K562 (cell line): ENCODE measurements at regions not wholly inside any gene's neighbourhood (a gene's known extent, or its start where the extent isn't known, plus 50 kb on each side); places are given as distances from the start of the nearest gene placed in this dataset.

Source experiments
- ATAC-seq: fragments of 200-7000 bp; cut with Tn5 transposase; 3 replicates; pipeline ENCODE4 v1.9.1; 2020; ENCODE audit warnings: moderate library complexity
- BruUV-seq: library from RNA; stranded (reverse); fragments of 400-500 nt; replicated peaks from 2 replicates; lab custom pipeline; 2021; lab: Mats Ljungman, UMichigan
- CTCF ChIA-PET: fragments of 300-600 bp; formaldehyde crosslinking; extraction: SDS; loops from one replicate; lab custom pipeline; 2021; ENCODE audit warnings: low intra/inter-chr PET ratio; lab: Yijun Ruan, JAX
- POLR2A ChIA-PET: fragments of 300-600, 350-650 bp; sonication (Branson Sonifier 250); formaldehyde crosslinking; extraction: SDS; loops from one replicate; lab custom pipeline; 2021; ENCODE audit warnings: antibody characterized with exemption, inconsistent platforms; lab: Yijun Ruan, JAX
- DNase-seq, 4 experiments: peaks; one replicate each; pipeline versions ENCODE4 v3.0.0 to v3.0.0-alpha.2; 2011 to 2018; ENCODE audit warnings: low spot score in 3 of 4, mixed read lengths in 3 of 4; ENCODE audit errors: extremely low read depth in 1 of 4
- FAIRE-seq: peaks from 2 replicates; lab custom pipeline; 2011; peaks lifted over from hg19 to GRCh38; lab: Jason Lieb, UNC
- H2AFZ ChIP-seq: 2 replicates; pipeline ENCODE4 v1.6.0; 2011; ENCODE audit warnings: low read depth, low read length, control low read depth, inconsistent platforms
- H3K27ac ChIP-seq: fragments of 200-600 bp; 3 replicates; pipeline ENCODE4 v1.8.0; 2011; ENCODE audit warnings: low read depth, mild to moderate bottlenecking, control low read depth, inconsistent platforms, low read length, moderate library complexity, mixed read lengths; ENCODE audit errors: extremely low read depth
- H3K27me3 ChIP-seq, 2 experiments: fragments of 300-600 bp in 1 of 2; 2 replicates in 1 of 2; 3 replicates in 1 of 2; pipeline versions ENCODE4 v1.6.0 to v1.8.0; 2011; ENCODE audit warnings: inconsistent platforms in 2 of 2, low read length in 2 of 2, mild to moderate bottlenecking in 1 of 2, mixed read lengths in 1 of 2, moderate library complexity in 1 of 2; ENCODE audit not compliant: control insufficient read depth in 2 of 2, insufficient read depth in 2 of 2
- H3K36me3 ChIP-seq: fragments of 300-600 bp; 3 replicates; pipeline ENCODE4 v1.8.0; 2011; ENCODE audit warnings: mild to moderate bottlenecking, low read length, inconsistent platforms; ENCODE audit not compliant: control insufficient read depth, insufficient read depth
- H3K4me1 ChIP-seq, 2 experiments: fragments of 200-600 bp in 1 of 2; replicated peaks in 1 of 2; 2 replicates in 1 of 2; 3 replicates in 1 of 2; pipeline versions ENCODE4 v1.5.1 to v1.8.0; 2011; ENCODE audit warnings: inconsistent platforms in 2 of 2, low read length in 2 of 2, mild to moderate bottlenecking in 1 of 2, mixed read lengths in 1 of 2, moderate library complexity in 1 of 2; ENCODE audit not compliant: control insufficient read depth in 2 of 2, insufficient read depth in 2 of 2
- H3K4me2 ChIP-seq: 2 replicates; pipeline ENCODE4 v1.6.1; 2011; ENCODE audit warnings: low read length, control low read depth, inconsistent platforms, mixed read lengths; ENCODE audit not compliant: insufficient read depth
- H3K4me3 ChIP-seq: fragments of 200-600 bp; sonication (generic), shearing (Covaris generic); 2 replicates; pipeline ENCODE4 v1.5.1; 2016; ENCODE audit warnings: control low read depth, inconsistent platforms
- H3K79me2 ChIP-seq: fragments of 200-600 bp; 3 replicates; pipeline ENCODE4 v1.8.0; 2011; ENCODE audit warnings: low read length, inconsistent platforms; ENCODE audit not compliant: control insufficient read depth, insufficient read depth
- H3K9ac ChIP-seq, 2 experiments: 2 replicates each; pipeline versions ENCODE4 v1.6.0 to v1.6.1; 2011; ENCODE audit warnings: low read depth in 2 of 2, low read length in 2 of 2, control low read depth in 1 of 2, inconsistent platforms in 1 of 2, mild to moderate bottlenecking in 1 of 2, mixed read lengths in 1 of 2; ENCODE audit not compliant: insufficient read depth in 1 of 2
- H3K9me1 ChIP-seq: one replicate; pipeline ENCODE4 v1.6.0; 2011; ENCODE audit warnings: inconsistent platforms, mild to moderate bottlenecking, low read length, moderate library complexity; ENCODE audit not compliant: control insufficient read depth, insufficient read depth
- H3K9me3 ChIP-seq: replicated peaks from 2 replicates; pipeline ENCODE4 v1.5.1; 2011; ENCODE audit warnings: low read depth, low read length, inconsistent platforms; ENCODE audit not compliant: control insufficient read depth, insufficient read depth
- H4K20me1 ChIP-seq: replicated peaks from 2 replicates; pipeline ENCODE4 v1.6.1; 2011; ENCODE audit warnings: low read length, inconsistent platforms, mixed read lengths; ENCODE audit not compliant: control insufficient read depth, insufficient read depth
- AFF4 ChIP-seq: sonication (generic); formaldehyde crosslinking; IDR thresholded peaks from 2 replicates; pipeline ENCODE4 v1.8.0; 2023; ENCODE audit warnings: mild to moderate bottlenecking, missing genetic modification reagents
- ARID2 ChIP-seq: fragments of 450-650 bp; IDR thresholded peaks from 2 replicates; pipeline ENCODE4 v1.6.1; 2017; ENCODE audit warnings: antibody characterized with exemption, mild to moderate bottlenecking
- CEBPZ ChIP-seq: fragments of 150-350 bp; IDR thresholded peaks from 2 replicates; pipeline ENCODE4 v1.6.1; 2014; ENCODE audit warnings: low read depth, mild to moderate bottlenecking, low read length, borderline replicate concordance
- FOXJ3 ChIP-seq: sonication (generic); formaldehyde crosslinking; IDR thresholded peaks from 2 replicates; pipeline ENCODE4 v1.4.0; 2020; ENCODE audit warnings: mild to moderate bottlenecking, missing genetic modification reagents
- FOXK2 ChIP-seq, 2 experiments: fragments of 450-650 bp; IDR thresholded peaks in 1 of 2; conservative IDR thresholded peaks in 1 of 2; 2 replicates each; pipeline ENCODE4 v1.6.1; 2016; ENCODE audit warnings: low read depth in 2 of 2, mild to moderate bottlenecking in 1 of 2
- HIVEP1 ChIP-seq: fragments of 250-450 bp; sonication (Bioruptor Pico); IDR thresholded peaks from 2 replicates; pipeline ENCODE4 v1.4.0; 2020; ENCODE audit warnings: mild to moderate bottlenecking
- MTA1 ChIP-seq: fragments of 450-650 bp; IDR thresholded peaks from 2 replicates; pipeline ENCODE4 v1.6.1; 2017; ENCODE audit warnings: borderline replicate concordance
- POLR2B ChIP-seq: fragments of 450-650 bp; IDR thresholded peaks from 2 replicates; pipeline ENCODE4 v1.6.1; 2018; ENCODE audit warnings: low read depth; ENCODE audit not compliant: partially characterized antibody
- TBP ChIP-seq: optimal IDR thresholded peaks from 2 replicates; pipeline ENCODE3; 2011; ENCODE audit warnings: low read depth, low read length, improper control_type of control experiment
- ZBED1 ChIP-seq: IDR thresholded peaks from 2 replicates; pipeline ENCODE4 v1.6.1; 2014
- WGBS: fragments of 100-300 bp; shearing (Covaris generic); methylation state at CpG from one replicate; pipeline ENCODE4 v1.1.6; 2016; ENCODE audit warnings: low coverage, mixed read lengths; ENCODE audit not compliant: insufficient coverage; ENCODE audit errors: missing lambda C conversion rate; 5-methylcytosine and 5-hydroxymethylcytosine counted together
- in situ Hi-C: fragments of 300-500 bp; cut with MboI; formaldehyde crosslinking; loops from 4 replicates; pipeline ENCODE4 v1.15.0; 2018; ENCODE audit warnings: inconsistent platforms, mixed read lengths
- intact Hi-C: fragments of 100-400 bp; cut with micrococcal nuclease; formaldehyde crosslinking; loops from 2 replicates; pipeline ENCODE4 v1.14.2; 2022

- no peaks in the 10 kb centered on the region for H3K9me1 ChIP-seq
- BruUV-seq = no TSS peak
- FAIRE-seq = no peak
- intact Hi-C loops (no loop called here), in situ Hi-C loops (no loop called here)
- TF ChIP-seq HIVEP1 (CRISPR knock-in tag) = no peak
- no peak for TF ChIP-seq FOXJ3 (CRISPR knock-in tag)
- no peak for TF ChIP-seq POLR2B
- TF ChIP-seq TBP = no peak
- no peak for TF ChIP-seq ARID2
- no peak for TF ChIP-seq ZBED1
- no peak for TF ChIP-seq FOXK2 (conservative IDR thresholded peaks at IDR 0.05 in 1 of 2, IDR thresholded peaks at IDR 0.05 in 1 of 2; ENCODE audit: low read depth in 2 of 2)
- no peaks in the 10 kb centered on the region for H3K4me1 ChIP-seq
- WGBS = 0% methylated on average over 6 of the region's 6 CpGs
- H3K4me2 ChIP-seq = no peak overlapping the region
- no peaks in the 10 kb centered on the region for H3K36me3 ChIP-seq
- H2AFZ ChIP-seq = no peak overlapping the region
- H3K9ac ChIP-seq = no peak overlapping the region
- ATAC-seq = no peak
- no peaks in the 10 kb centered on the region for H3K9me3 ChIP-seq
- H3K27ac ChIP-seq = no peak overlapping the region
- CTCF ChIA-PET = no interaction called here
- no peaks in the 10 kb centered on the region for H4K20me1 ChIP-seq
- POLR2A ChIA-PET = no interaction called here
- no peak for DNase-seq
- no peak overlapping the region for H3K4me3 ChIP-seq
- no peaks in the 10 kb centered on the region for H3K79me2 ChIP-seq
- no peaks in the 10 kb centered on the region for H3K27me3 ChIP-seq
Observed at GRCh38 chr4:60857130-60857753, 342.9 kb upstream of the ADGRL3 start.

- ChIA-PET POLR2A (no interaction called here), CTCF (no interaction called here)
- Histone ChIP-seq H3K9me1 (no peaks in the 10 kb centered on the region), H3K9me3 (no peaks in the 10 kb centered on the region), H3K36me3 (no peaks in the 10 kb centered on the region), H3K79me2 (no peaks in the 10 kb centered on the region), H4K20me1 (no peaks in the 10 kb centered on the region), H3K9ac (no peak overlapping the region), H3K4me1 (no peaks in the 10 kb centered on the region), H3K4me2 (no peak overlapping the region), H2AFZ (no peak overlapping the region), H3K27ac (no peak overlapping the region), H3K4me3 (no peak overlapping the region), H3K27me3 (no peaks in the 10 kb centered on the region)
- in situ Hi-C loops = no loop called here
- intact Hi-C loops = no loop called here
- 0% methylated on average over 3 of the region's 3 CpGs for WGBS
- FAIRE-seq (no peak), ATAC-seq (no peak), DNase-seq (no peak)
- BruUV-seq = no TSS peak
- TF ChIP-seq MTA1 (no peak), AFF4 (CRISPR knock-in tag) (no peak), CEBPZ (no peak)
Observed at GRCh38 chr4:60863442-60863841, 336.7 kb upstream of the ADGRL3 start.
